ENCODE measurements at regions not wholly inside any gene's neighbourhood (a gene's known extent, or its start where the extent isn't known, plus 50 kb on each side); places are given as distances from the start of the nearest gene placed in this dataset.

- DNase-seq = no peak
Observed at GRCh38 chr14:38901791-38902190, 201.2 kb downstream of the SEC23A start.

- no peak for DNase-seq
Observed at GRCh38 chr14:38900887-38901286, 202.1 kb downstream of the SEC23A start.

DNA sequence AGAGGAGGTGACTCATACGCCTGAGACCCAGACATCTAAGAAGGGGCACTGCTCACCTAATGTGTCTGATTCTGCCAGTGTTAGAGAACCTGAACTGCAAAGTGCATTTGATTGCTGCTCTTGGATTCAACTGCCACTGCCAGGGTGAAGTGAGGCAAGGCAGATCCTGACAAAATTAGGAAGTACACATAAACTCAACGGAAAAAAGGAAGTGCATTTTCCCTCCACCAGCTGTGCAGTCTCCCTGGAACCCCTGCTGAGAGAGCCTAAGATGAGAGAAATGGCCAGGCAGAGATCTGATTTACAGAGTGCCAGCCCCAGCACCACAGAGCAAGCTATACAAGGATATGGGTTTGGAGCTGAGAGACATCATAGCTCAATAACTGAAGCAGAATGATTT is 215.3 kb downstream of the SEC23A start:
- DNase-seq = no peak

GRCh38 chr14:38884109-38884508 is 218.9 kb downstream of the SEC23A start:
- DNase-seq = no peak

DNA sequence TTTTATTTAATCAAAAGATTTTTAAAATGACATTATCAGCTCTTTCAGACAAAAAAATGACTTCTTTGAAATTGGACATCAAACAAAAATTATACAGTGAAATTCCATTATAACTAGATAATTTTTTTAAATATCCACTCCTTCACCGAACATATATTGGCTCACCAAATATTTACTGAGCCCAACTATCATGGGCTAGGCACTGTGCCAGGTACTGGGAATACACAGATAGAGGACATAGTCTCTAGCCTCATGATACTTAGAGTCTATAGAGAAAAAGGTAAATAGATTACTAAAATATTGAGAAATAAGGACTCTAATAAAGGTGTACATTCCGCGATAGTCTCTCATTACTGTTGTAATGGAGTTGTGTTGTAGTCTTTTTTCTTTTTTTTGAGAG is 219.9 kb downstream of the SEC23A start:
- no peak for DNase-seq

- DNase-seq = no peak
Observed at GRCh38 chr14:38882533-38882932, 220.5 kb downstream of the SEC23A start.

DNA sequence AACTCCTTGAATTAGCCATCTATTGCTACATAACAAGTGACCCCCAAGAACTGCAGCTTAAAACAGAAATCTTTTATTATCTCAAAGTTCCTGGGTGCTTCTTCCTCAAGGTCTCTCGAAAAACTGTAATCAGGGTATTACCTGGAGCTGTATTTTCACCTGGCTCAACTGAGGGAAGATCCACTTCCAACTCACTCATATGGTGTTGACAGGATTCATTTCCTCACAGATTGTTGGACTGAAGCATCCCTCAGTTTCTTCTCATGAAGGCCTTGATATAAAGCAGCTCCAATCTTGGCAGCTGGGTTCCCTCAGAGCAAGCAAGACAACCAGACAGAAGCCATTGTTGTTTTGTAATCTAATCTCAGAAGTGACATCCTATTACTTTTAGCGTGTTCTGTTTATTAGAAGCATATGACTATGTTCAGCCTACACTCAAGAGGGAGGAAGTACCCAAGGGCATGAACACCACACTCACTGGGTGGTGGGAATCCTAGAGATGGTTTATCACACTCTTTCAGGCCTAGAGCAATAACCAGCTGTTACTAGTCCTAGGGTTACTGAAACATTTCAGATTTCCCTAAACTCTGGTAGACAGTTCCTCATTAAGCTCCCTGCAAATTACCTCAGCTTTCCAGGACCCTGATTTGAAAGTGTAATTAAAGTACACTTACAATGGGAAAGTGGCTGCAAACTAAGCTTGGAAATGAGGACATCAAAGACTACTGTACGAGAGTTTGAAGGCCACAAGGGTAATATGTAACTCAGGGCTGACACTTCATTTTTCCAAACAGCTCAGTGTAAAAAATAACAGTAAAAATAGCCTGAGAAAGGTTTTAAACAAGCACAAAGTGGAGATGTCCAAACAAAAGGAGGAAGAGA is 222.2 kb downstream of the SEC23A start:
- peak; percentile 63 for DNase-seq

DNA sequence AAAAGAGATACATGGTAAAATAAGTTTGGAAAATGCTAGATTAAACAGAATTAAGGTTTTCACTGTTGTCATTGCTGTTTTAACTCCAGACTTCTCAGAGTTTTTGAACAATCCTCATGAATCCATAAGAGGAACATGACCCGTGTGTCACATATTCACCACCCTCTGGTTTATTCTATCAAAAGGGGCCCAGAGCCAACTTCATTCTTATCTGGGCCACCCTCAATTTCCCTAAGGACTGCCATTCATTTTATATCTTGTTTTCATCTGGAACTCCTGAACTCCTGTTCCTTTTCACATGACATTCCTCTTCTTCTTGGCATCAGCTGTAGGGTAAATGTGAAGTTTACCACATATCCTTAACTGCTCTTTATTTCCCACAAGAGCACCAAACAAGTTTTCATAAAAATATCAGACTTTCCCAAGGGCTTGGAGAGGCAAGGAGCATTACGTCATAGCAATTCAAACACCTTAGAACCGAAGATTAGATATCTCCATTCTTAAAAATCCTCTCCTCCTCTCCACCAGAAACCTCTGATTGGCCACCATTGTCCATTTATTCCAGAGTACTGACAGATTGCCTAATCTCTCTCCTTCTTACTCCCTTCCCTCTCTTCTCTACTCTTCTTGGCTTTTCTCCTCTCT is 225.2 kb downstream of the SEC23A start:
- no peak for DNase-seq

DNA sequence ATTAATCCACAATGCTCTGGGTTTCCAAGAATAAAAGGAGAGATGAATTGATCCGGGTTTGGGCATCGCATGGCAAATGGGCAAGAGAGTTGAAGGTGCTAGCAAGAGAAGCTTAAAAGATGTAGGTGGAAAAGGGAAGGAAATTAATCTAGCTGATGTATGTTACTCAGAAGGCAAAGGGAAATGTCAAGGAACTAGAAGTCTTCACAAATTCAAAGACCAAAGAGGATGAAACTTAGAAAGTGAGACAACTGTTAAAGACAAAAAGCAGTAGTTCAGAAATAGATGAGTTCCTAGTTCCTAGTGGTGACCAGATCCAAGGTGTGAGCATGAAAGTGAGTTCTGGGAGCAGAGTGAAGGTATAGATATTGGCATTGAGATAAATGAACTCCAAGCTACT is 228.3 kb downstream of the SEC23A start:
- DNase-seq = no peak

- DNase-seq = no peak
Observed at GRCh38 chr14:38873941-38874612, 229.0 kb downstream of the SEC23A start.

- DNase-seq = no peak
Observed at GRCh38 chr14:38870296-38870836, 232.7 kb downstream of the SEC23A start.

DNA sequence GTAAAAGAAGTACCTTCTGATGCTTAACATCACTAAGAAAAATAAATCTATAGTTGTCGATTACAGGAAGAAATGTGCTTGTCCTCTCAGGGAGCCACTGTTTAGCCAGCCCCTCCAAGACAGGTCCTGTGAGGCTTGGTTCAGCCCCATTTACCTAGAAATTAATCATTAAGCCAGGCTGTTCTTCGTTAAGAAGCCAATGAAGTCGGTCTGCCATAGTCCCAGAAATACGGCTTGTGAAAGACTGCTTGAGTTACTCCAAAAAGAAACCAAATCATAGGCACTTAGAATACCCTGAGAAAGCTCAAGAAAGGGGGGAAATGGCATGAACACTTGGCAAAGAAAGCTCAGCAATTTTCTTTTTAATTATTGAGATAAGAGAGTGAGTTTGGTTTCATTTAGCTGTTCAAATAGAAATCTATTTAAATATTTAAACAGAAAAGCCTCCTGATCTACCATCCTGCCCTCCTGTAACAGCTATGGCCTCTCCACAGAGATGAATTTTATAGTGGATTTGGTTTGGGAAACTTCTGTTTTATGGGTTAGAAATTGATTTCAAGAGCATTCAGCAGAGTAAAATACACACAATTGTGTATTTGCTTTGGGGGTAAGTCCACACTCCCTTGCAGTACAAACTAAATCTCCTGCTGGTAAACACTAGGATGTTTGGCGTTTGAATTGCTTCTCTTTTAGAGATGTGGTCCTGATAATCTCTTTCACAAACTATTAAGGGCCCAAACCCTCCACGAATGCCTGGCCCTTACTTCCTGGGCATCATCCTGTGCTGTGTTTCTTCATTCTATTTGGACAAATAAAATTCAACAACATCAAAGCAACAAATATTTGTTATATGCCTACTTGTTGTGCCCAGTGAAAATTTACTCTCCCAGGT is 234.4 kb downstream of the SEC23A start:
- no peak for DNase-seq

DNA sequence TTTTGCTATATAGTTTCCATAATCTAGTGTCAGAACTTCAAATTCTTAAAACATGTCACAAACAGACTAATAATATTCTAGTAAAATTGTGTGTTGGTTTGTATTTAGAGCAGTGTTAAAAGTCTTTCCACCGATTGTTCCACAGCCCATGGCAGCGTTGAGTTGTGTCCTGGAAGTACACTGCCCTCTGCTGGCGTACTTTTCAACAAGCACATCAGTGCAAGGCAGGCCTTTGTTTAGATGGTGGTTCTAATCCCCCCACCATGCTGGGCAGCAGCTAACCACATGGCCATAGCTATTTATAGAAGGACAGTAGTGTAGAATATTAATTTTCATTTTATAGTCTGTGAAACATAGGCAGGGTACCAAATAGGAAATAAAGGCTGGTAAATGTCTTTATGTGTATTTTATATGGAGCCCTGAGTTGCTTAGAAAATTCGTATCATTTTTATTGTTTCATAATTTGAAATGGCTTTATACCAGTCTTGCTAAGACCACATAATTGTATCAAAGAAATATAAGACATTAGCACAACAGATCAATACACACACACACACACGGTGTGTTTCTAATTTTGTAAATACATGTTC is 235.4 kb downstream of the SEC23A start:
- peak; percentile 63 to 75 for DNase-seq

GRCh38 chr14:38866461-38866860 is 236.6 kb downstream of the SEC23A start:
- no peak for DNase-seq

DNA sequence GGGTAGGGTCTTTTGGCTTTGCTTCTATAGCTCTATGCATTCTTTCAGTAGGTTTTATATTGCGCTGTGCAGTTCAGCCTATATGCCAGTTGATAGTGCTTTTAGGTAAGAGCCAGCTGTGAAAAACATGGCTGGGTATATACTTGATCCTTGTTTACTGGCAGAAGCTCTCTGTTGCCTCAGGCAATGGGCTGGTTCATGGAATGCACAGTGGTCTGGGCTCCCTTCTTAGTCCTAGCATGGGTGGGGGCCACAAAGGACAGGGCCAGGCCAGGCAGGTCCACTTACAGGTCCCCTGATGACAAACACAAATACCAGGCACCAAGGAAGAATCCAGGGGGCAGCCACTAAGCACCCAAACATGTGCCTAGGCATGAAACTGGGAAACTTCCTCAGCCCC is 240.7 kb downstream of the SEC23A start:
- no peak for DNase-seq

- no peak for DNase-seq
Observed at GRCh38 chr14:38860530-38860929, 242.5 kb downstream of the SEC23A start.

DNA sequence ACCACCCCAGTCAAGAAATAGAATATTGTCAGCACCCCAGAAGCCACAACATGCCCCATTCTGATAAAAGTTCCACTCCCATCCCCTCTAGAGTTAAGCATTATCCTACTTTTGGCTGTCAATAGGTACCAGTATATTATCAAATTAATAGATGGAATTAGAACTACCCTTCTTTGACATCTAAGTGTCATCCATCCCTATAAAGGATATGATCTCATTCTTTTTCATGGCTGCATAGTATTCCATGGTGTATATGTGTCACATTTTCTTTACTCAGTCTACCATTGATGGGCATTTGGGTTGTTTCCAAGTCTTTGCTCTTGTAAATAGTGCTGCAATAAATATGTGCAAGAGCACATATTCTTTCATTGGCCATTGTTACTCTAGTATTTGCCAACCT is 246.2 kb downstream of the SEC23A start:
- DNase-seq = no peak

GRCh38 chr14:38855513-38855912 is 247.5 kb downstream of the SEC23A start:
- no peak for DNase-seq

- DNase-seq = no peak
Observed at GRCh38 chr14:38851111-38851510, 251.9 kb downstream of the SEC23A start.

DNA sequence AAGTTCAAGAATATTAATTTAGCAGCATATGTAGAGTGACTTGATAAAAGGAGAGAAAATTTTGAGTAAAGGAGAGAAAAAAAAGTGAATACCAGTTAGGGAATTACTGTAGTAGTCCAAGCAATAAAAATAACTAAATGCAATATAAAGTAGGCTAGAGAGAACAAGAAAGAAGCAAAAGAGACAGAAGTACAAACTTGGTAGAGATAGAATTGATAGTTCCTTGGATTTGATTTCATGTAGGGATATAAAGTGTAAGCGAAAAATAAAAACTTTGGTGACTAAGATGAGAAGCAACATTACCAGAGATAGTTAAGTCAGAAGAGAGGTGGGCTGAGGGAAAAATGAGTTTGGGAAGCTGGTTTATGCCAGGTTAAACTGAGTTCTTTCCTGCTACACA is 252.4 kb downstream of the SEC23A start:
- no peak for DNase-seq
